HG03457 (cell line): ENCODE measurements at regions not wholly inside any gene's neighbourhood (a gene's known extent, or its start where the extent isn't known, plus 50 kb on each side); places are given as distances from the start of the nearest gene placed in this dataset.

ENCODE experiments used
- ATAC-seq: cut with Tn5 transposase; IDR thresholded peaks from one replicate; pipeline ENCODE4 v1.9.1; 2021; ENCODE audit warnings: moderate number of reproducible peaks; ENCODE audit not compliant: unreplicated experiment

DNA sequence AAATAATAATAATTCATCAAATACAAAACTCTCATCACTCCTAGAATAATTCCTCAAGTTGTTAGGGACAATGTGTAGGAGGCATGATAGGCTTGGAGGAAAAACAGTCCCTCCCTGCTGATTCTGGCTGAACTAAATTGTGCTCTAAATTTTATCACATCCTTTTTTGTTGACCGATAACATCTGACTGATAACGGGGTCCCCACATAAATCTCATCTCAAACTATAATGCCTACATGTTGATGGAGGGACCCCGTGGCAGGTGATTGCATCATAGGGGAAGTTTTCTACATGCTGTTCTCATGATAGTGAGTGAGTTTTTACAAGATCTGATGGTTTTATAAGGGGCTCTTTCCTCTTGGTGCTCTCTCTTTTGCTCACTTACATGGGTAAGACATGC is 1043.5 kb upstream of the SORCS1 start:
- ATAC-seq: no peak

- peak; percentile 76 for ATAC-seq
Observed at GRCh38 chr10:108204528-108205305, 1040.2 kb upstream of the SORCS1 start.

DNA sequence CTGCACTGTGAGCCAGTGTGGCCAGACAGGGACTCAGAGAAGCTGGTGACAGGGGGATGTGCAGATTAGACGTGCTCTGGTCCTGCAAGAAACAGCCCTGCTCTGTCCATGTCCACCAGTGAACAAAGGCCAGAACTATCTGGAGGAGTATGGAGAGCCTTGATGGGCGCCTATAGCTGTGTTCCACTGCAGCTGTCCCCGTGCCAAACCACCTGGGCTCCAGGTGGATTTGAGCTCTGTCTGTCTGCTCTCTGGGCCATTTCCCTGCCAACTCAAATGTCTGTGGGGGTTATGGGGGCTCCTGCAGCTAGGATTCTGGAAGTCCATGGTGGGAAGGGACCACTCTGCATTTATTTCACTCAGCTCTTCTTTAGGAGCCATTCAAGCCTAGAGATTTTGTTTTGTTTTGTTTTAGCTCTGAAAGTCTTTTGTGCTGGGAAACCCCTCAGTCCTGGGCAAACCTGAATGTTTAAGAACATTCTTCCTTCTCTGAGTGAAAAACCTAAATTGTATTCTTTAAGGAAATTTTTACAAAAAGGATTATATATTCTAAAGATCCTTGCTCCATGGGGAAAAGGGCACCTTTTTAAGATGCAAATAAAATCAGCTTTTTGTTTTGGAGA is 1039.5 kb upstream of the SORCS1 start:
- ATAC-seq: no peak

DNA sequence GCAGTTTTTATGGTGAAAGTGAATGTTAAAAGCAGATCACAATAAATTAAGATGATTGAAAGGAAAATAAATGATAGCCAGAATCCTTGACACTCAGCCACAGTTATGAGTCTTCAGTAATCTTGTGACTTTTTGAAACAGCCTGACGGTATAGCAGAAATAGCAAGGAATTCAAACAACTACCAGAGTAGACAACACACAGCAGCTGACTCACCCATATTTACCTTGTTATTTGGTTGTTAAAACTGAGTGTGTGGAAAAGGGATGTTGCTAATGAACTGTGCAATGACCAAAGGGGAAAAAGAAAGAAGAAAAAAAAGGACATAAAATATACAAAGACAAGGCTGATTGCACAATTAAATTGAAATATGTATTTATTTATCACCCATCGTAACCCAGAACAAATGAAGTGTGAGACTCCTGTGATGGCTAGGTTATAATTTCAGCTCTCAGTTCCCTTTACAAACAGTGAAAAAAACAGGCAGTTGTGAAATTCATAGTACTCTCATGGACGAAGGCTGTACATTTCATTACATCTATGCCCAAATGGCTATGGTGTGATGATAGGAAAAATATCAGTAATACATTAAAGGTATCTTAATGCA is 1023.0 kb upstream of the SORCS1 start:
- no peak for ATAC-seq

DNA sequence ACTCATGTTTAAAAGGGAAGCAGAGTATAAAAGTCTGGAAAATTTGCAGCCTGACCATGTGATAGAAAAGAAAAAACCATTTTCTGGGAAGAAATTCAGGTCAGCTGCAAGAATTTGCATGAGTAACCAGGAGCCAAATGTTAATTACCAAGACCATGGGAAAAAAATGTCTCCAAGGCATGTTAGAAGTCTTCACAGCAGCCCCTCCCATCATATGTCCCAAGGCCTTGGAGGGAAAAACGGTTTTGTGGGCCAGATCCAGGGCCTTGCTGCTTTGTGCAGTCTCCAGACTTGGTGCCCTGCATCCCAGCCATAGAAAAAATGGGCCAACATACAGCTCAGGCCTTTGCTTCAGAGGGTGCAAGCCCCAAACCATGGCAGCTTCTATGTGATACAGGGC is 1019.6 kb upstream of the SORCS1 start:
- ATAC-seq: no peak

- ATAC-seq: no peak
Observed at GRCh38 chr10:108180878-108181277, 1016.4 kb upstream of the SORCS1 start.

DNA sequence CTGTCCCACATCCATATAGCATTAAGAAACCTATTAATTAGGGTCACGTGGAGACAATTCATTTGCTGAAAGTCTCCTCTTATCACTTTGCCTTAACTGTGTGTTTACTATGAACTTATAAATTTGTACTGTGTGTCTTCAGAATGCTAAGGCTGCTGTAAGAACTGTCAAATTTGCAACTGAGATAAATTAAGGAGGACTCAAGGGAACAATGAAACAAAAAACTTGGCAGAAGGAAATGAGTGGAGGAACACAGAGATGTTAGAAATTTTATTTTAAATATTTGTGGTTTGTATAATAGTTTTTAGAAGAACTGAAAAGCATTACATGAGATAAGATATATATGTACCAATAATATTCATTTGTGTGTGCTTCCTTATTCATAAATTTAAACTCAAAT is 1005.3 kb upstream of the SORCS1 start:
- no peak for ATAC-seq

GRCh38 chr10:108167766-108168165 is 1003.3 kb upstream of the SORCS1 start:
- ATAC-seq: no peak

GRCh38 chr10:108166401-108166800 is 1001.9 kb upstream of the SORCS1 start:
- ATAC-seq: no peak

GRCh38 chr10:108147346-108147745 is 982.8 kb upstream of the SORCS1 start:
- ATAC-seq: no peak

DNA sequence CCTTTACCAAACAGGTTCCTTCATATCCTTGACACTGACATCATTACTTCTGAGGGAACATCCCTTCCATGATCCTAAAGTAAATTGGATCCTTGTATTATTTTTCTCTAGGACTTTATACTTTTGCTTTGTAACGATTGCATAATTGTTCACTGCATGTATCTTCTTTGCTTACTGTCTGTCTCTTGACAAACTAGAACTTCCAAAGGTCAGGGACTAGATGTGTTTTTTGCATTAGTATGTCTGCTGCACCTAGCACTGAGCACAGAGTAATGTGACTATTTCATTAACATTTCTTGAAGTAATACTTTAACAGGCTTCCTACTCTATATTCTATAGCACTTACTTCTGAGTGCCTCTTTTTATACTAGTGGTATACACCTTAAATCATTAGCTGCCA is 976.6 kb upstream of the SORCS1 start:
- ATAC-seq: no peak

- no peak for ATAC-seq
Observed at GRCh38 chr10:108132303-108132702, 967.8 kb upstream of the SORCS1 start.

DNA sequence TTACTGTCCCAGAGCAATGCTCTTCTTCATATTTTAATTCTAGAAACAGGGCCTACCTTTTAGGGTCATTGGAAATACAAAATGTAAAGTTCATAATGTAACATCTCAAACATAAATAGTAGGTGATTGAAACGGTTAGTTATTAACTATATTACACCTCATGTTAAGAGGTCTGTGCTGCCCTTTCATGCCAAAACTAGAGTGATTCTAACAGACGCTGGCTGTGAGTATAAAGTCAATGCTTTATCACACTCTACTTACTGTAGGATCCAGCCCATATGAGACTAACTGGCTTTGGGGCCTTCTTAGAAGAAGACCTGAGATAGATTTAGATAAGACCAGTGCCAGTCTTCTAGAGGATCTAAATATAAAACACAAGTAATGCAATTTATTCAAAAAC is 966.1 kb upstream of the SORCS1 start:
- no peak for ATAC-seq

DNA sequence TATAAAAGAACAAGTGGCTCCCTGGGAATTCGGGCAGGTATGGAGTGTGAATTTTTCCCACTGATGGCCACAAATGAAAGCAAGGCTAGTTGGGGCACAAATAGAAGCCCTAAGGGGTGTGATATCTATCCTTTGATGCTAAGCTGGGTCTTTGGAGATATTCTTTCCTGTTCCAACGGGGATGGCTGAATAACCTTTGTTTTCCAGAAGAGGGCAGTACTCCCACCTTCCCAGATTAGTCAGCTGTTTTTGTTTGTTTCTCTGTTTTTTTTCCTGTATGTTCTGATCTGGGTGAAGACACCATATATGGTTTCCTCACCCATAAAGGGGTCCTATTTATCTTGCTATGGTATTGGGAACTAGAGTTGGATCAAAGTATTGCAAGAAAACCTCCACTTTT is 947.7 kb upstream of the SORCS1 start:
- no peak for ATAC-seq

- ATAC-seq: no peak
Observed at GRCh38 chr10:108104551-108105156, 940.1 kb upstream of the SORCS1 start.

DNA sequence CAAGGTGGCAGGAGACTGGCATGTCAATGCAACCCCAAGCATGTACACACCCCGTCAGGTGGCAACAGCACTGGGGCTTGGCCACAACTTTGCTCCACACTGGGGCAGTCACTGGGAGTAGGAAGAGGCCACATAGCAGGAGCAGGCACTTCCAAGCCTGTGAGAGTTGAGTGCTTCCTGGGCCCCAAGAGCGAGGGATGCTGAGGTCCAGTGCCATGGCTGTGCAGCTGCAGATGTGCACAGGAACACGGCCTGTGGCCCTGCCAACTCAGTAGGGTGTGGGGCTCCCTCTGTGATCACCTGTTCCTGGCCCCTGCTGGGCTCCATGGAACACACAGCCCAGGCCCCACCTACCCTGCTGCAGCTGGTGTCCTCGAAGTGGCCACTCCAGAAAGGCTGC is 932.8 kb upstream of the SORCS1 start:
- ATAC-seq: no peak

- no peak for ATAC-seq
Observed at GRCh38 chr10:108095932-108096925, 931.7 kb upstream of the SORCS1 start.

DNA sequence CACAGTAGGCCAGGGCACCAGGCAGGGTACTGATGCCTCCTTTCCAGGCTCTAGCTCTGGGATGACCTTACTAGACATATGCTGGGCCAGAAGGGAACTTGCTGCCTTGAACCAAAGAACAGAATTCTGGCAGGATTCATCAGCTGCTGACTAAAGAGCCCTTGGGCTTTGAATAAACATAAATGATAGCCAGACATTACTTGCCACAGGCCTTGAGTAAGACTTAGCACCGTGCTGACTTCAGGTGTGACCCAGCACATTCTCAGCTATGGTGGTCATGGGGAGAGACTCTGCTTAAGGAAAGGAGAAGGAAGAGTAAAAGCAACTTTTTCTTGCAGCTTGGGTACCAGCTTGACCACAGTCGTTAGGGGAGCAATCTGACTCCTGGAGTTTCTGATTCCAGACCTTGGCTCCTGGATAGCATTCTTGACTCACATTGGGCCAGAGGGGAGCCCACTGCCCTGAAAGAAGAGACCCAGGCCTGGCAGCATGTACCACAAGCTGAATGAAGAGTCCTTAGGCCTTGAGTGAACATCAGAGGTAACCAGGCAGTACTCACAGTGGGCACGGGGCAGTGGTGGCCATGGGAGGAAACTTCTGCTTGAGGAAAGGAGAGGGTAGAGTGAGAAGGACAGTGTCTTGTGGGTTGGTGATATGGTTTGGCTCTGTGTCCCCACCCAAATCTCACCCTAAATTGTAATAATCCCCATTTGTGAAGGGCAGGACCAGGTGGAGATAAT is 926.1 kb upstream of the SORCS1 start:
- ATAC-seq: no peak

DNA sequence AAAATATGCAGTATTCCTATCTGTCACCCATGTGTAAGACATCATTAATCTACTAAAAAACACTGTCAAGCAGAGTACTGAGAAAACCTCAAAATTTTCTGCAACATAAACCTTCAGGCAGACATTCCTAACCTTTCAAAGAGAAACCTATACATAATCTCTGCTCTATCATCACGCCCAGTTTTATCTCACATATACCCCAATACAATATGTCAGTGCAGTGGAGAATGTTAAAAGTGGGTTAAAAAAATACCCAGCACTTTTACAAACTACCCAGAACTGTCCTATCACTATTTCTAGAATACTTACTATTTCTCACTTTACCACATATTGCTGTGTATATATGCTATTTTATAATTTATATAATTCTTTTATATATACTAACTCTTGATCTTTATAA is 922.0 kb upstream of the SORCS1 start:
- ATAC-seq: no peak

- no peak for ATAC-seq
Observed at GRCh38 chr10:108082596-108082995, 918.1 kb upstream of the SORCS1 start.
